ENCODE measurements at regions not wholly inside any gene's neighbourhood (a gene's known extent, or its start where the extent isn't known, plus 50 kb on each side); places are given as distances from the start of the nearest gene placed in this dataset.
"Not testable (repeated sequence)": the region's sequence is repeated elsewhere in the genome, so short reads cannot be mapped to it uniquely, and the experiment has no call there.

- DNase-seq = no peak
Measured at GRCh38 chr17:71790791-71791190, 330.0 kb upstream of the SOX9 start.

- no peak for DNase-seq
Measured at GRCh38 chr17:71791311-71791710, 329.5 kb upstream of the SOX9 start.

GRCh38 chr17:71792966-71793365, 327.9 kb upstream of the SOX9 start:
- no peak for DNase-seq

GRCh38 chr17:71793518-71793917, 327.3 kb upstream of the SOX9 start:
- DNase-seq = no peak

GRCh38 chr17:71798701-71799100, 322.1 kb upstream of the SOX9 start:
- DNase-seq = no peak

GRCh38 chr17:71799657-71800056, 321.2 kb upstream of the SOX9 start:
- DNase-seq = no peak

GRCh38 chr17:71801301-71801700, 319.5 kb upstream of the SOX9 start:
- no peak for DNase-seq

- no peak for DNase-seq
Measured at GRCh38 chr17:71802663-71803062, 318.2 kb upstream of the SOX9 start.

- no peak for DNase-seq
Measured at GRCh38 chr17:71803656-71804284, 317.1 kb upstream of the SOX9 start.

- no peak for DNase-seq
Measured at GRCh38 chr17:71809537-71809936, 311.3 kb upstream of the SOX9 start.

GRCh38 chr17:71813861-71814260, 307.0 kb upstream of the SOX9 start:
- DNase-seq = not testable (repeated sequence)

GRCh38 chr17:71821511-71821910, 299.3 kb upstream of the SOX9 start:
- DNase-seq = no peak

- no peak for DNase-seq
Measured at GRCh38 chr17:71824671-71825070, 296.1 kb upstream of the SOX9 start.

GRCh38 chr17:71825687-71826086, 295.1 kb upstream of the SOX9 start:
- no peak for DNase-seq

- DNase-seq = no peak
Measured at GRCh38 chr17:71828182-71828596, 292.6 kb upstream of the SOX9 start.

GRCh38 chr17:71830866-71831265, 290.0 kb upstream of the SOX9 start:
- DNase-seq = no peak

- DNase-seq = no peak
Measured at GRCh38 chr17:71842986-71843385, 277.8 kb upstream of the SOX9 start.

- DNase-seq = no peak
Measured at GRCh38 chr17:71845337-71845736, 275.5 kb upstream of the SOX9 start.

- DNase-seq = no peak
Measured at GRCh38 chr17:71846561-71847110, 274.2 kb upstream of the SOX9 start.

- DNase-seq = no peak
Measured at GRCh38 chr17:71849783-71850768, 270.7 kb upstream of the SOX9 start.

- no peak for DNase-seq
Measured at GRCh38 chr17:71850812-71851211, 270.0 kb upstream of the SOX9 start.

GRCh38 chr17:71855010-71855409, 265.8 kb upstream of the SOX9 start:
- DNase-seq = no peak

- DNase-seq = no peak
Measured at GRCh38 chr17:71864755-71865154, 256.1 kb upstream of the SOX9 start.

GRCh38 chr17:71866095-71866494, 254.7 kb upstream of the SOX9 start:
- no peak for DNase-seq

Data from SIG-M5 (cell line).